OCI-LY3 (cell line): ENCODE measurements at regions not wholly inside any gene's neighbourhood (a gene's known extent, or its start where the extent isn't known, plus 50 kb on each side); places are given as distances from the start of the nearest gene placed in this dataset.

Source experiments
- H2AFZ ChIP-seq: fragments of 200-600, 300-600 bp; shearing (Covaris generic); 2 replicates; pipeline ENCODE4 v1.6.0; 2014; ENCODE audit warnings: antibody characterized with exemption, low read depth, low read length
- H3K27ac ChIP-seq: fragments of 200-600, 300-600 bp; sonication (generic); 2 replicates; pipeline ENCODE4 v1.5.1; 2014; ENCODE audit warnings: mild to moderate bottlenecking, low read length, moderate library complexity, mixed read lengths
- H3K27me3 ChIP-seq: fragments of 200-600, 300-600 bp; sonication (generic); 2 replicates; pipeline ENCODE4 v1.6.1; 2014; ENCODE audit warnings: low read depth, low read length, mixed read lengths
- H3K36me3 ChIP-seq: fragments of 200-600, 300-600 bp; sonication (generic); replicated peaks from 2 replicates; pipeline ENCODE3; 2014; ENCODE audit warnings: low read depth, low read length, mixed read lengths
- H3K4me1 ChIP-seq: fragments of 300-600, 200-600 bp; sonication (generic); 2 replicates; pipeline ENCODE4 v1.6.1; 2014; ENCODE audit warnings: low read length, mixed read lengths
- H3K4me2 ChIP-seq: fragments of 200-600, 300-600 bp; sonication (generic); 2 replicates; pipeline ENCODE4 v1.6.1; 2014; ENCODE audit warnings: low read length, mixed read lengths
- H3K4me3 ChIP-seq: fragments of 300-600, 200-600 bp; sonication (generic); 2 replicates; pipeline ENCODE4 v1.5.1; 2014; ENCODE audit warnings: antibody characterized with exemption, mild to moderate bottlenecking, low read length, moderate library complexity
- H3K79me2 ChIP-seq: fragments of 300-600, 200-600 bp; shearing (Covaris generic); 2 replicates; pipeline ENCODE4 v1.6.1; 2014; ENCODE audit warnings: mild to moderate bottlenecking, low read length, mixed read lengths
- H3K9ac ChIP-seq: fragments of 300-600, 200-600 bp; shearing (Covaris generic); 2 replicates; pipeline ENCODE4 v1.6.0; 2014; ENCODE audit warnings: mild to moderate bottlenecking, low read length, moderate library complexity
- H3K9me3 ChIP-seq: fragments of 200-600, 300-600 bp; shearing (Covaris generic); 2 replicates; pipeline ENCODE4 v1.6.1; 2014; ENCODE audit warnings: low read length, mixed read lengths; ENCODE audit not compliant: insufficient read depth
- H4K20me1 ChIP-seq: fragments of 200-600, 300-600 bp; sonication (generic); 2 replicates; pipeline ENCODE4 v1.6.1; 2016; ENCODE audit warnings: low read length, mixed read lengths; ENCODE audit not compliant: insufficient read depth
- EZH2phosphoT487 ChIP-seq: fragments of 200-600 bp; shearing (Covaris generic); IDR thresholded peaks from 2 replicates; pipeline ENCODE4 v1.6.1; 2018; ENCODE audit warnings: antibody characterized with exemption, mixed run types, low read depth
- TF ChIP-seq, protein P1 (sequence below): fragments of 200-600, 300-600 bp; sonication (generic); IDR thresholded peaks from 2 replicates; pipeline ENCODE4 v1.5.1; 2014; ENCODE audit warnings: antibody characterized with exemption, low read length, low read depth

DNA sequence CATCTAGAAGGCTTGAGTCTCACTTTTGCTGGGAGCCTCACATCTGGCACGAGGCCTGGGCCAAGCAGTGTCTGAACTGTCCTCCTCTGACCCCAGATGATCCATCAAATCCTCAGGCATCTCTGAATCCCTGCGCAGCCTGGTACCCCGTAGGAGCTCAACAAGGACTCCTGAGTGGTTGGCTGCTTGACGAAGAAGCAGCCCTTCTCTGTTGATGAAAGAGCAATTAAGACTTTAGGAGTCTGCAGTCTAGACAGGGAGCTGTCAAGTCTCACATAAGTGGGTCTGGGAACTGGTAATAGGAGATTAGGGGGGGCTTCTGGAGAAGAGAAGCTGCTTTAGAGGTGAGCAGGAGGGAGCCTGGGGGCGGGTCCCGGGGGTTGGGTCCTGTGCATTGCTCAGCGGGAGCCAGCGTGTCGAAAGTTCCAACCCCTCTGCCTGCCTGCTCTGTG is 326.0 kb downstream of the RPS24 start:
- Histone ChIP-seq H3K27me3 (0 out of 2 replicates have a peak, but pooled peaks cover 3% of the 10 kb centered on the region), H3K4me3 (no peak overlapping the region), H2AFZ (no peak overlapping the region), H3K9me3 (no peaks in the 10 kb centered on the region), H3K27ac (no peak overlapping the region), H3K36me3 (no peaks in the 10 kb centered on the region), H3K9ac (no peak overlapping the region), H3K79me2 (no peaks in the 10 kb centered on the region), H3K4me2 (no peak overlapping the region), H4K20me1 (no peaks in the 10 kb centered on the region), H3K4me1 (no peaks in the 10 kb centered on the region)
- TF ChIP-seq EZH2phosphoT487, result no peak

DNA sequence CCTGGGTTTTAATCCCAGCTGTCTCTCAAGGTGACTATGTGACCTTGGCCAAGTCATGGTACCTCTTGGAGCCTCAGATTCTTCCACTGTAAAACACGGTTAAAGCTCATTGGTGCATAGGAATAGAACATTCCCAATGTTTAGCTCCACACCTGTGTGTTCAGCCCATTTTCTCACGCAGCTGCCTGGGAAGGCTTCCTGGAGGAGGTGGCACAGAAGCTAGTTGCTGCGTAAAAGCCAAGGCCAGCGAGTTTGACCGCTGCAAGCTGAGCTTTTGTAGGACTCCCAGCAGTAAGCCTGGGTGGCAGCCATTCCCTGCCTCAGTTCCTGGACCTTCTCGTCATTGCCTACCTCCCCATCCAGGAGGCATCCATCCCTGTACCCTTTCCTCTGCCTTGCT is 326.6 kb downstream of the RPS24 start:
- H3K36me3 ChIP-seq, result no peaks in the 10 kb centered on the region
- no peak for TF ChIP-seq EZH2phosphoT487
- TF ChIP-seq, protein P1, sequence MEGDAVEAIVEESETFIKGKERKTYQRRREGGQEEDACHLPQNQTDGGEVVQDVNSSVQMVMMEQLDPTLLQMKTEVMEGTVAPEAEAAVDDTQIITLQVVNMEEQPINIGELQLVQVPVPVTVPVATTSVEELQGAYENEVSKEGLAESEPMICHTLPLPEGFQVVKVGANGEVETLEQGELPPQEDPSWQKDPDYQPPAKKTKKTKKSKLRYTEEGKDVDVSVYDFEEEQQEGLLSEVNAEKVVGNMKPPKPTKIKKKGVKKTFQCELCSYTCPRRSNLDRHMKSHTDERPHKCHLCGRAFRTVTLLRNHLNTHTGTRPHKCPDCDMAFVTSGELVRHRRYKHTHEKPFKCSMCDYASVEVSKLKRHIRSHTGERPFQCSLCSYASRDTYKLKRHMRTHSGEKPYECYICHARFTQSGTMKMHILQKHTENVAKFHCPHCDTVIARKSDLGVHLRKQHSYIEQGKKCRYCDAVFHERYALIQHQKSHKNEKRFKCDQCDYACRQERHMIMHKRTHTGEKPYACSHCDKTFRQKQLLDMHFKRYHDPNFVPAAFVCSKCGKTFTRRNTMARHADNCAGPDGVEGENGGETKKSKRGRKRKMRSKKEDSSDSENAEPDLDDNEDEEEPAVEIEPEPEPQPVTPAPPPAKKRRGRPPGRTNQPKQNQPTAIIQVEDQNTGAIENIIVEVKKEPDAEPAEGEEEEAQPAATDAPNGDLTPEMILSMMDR, result no peak
- no peak overlapping the region for H3K4me2 ChIP-seq
- H2AFZ ChIP-seq, result no peak overlapping the region
- no peak overlapping the region for H3K4me3 ChIP-seq
- H3K27ac ChIP-seq, result no peak overlapping the region
- no peaks in the 10 kb centered on the region for H3K9me3 ChIP-seq
- H3K27me3 ChIP-seq, result peaks cover 5% of the 10 kb centered on the region; the same call in 1 of the 2 replicates
- no peaks in the 10 kb centered on the region for H4K20me1 ChIP-seq
- H3K9ac ChIP-seq, result no peak overlapping the region
- no peaks in the 10 kb centered on the region for H3K79me2 ChIP-seq
- no peaks in the 10 kb centered on the region for H3K4me1 ChIP-seq

DNA sequence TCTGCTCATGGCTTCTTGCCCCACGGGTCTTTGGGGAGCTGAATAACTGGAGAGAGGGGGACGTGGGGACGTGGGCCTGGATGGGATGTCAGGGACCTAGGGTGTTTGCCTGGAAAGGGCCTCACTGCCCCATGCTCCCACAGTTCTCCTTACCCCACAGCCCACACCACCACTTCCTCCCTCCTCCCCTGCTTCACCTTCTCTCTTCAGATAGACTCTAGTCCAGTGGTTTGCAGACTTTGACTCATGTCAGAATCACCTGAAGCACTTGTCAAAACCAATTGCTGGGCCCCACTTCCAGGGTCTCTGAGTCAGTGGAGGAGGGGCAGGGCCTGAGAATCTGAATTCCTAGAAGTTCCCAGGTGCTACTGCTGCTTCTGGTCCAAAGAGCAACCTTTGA is 327.4 kb downstream of the RPS24 start:
- Histone ChIP-seq H3K36me3 (no peaks in the 10 kb centered on the region), H3K27ac (no peak overlapping the region), H3K9me3 (no peaks in the 10 kb centered on the region), H3K4me1 (no peaks in the 10 kb centered on the region), H3K9ac (no peak overlapping the region), H3K27me3 (peaks cover 8% of the 10 kb centered on the region; the same call in 1 of the 2 replicates), H3K4me2 (no peak overlapping the region), H4K20me1 (no peaks in the 10 kb centered on the region), H3K79me2 (no peaks in the 10 kb centered on the region), H2AFZ (no peak overlapping the region), H3K4me3 (no peak overlapping the region)
- no peak for TF ChIP-seq EZH2phosphoT487
- TF ChIP-seq, protein P1, result no peak

DNA sequence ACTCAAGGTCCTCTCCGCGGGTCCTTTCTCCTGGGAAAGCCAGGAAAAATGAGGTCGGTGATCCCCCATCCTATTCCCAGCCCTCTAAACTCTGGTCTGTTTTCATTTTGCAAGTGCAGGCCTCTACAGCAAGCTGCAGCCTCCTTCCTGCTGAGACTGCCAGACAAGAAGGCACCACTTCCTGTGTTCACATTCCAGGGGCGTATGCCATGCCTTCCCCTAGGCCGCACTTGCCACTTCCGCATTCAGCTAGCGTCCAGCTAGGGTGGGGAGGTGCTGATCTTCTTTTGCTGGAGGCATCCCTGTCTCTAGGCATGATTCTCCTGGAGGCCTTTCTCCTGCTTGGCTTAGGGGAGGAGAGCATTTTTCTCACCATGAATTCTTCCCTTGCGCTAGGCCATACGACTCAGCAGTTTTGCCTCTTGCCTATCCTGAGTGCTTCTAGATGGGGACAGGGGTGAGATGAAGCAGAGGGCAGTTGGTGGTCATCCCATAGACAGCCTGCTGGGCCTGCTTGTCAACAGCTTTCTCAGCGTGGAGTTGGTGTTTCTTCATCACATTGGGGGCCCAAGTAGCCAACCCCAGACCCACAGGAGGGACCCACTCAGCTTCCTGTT is 328.9 kb downstream of the RPS24 start:
- Histone ChIP-seq H3K27me3 (peaks cover 14% of the 10 kb centered on the region), H3K4me1 (no peaks in the 10 kb centered on the region), H3K4me2 (no peak overlapping the region)

More for the DNA sequence above, 328.9 kb downstream of the RPS24 start:
- Histone ChIP-seq H2AFZ (no peak overlapping the region), H3K79me2 (no peaks in the 10 kb centered on the region), H3K9ac (no peak overlapping the region), H4K20me1 (no peaks in the 10 kb centered on the region), H3K36me3 (no peaks in the 10 kb centered on the region), H3K9me3 (no peaks in the 10 kb centered on the region), H3K27ac (no peak overlapping the region), H3K4me3 (no peak overlapping the region)
- TF ChIP-seq, protein P1, result no peak
- no peak for TF ChIP-seq EZH2phosphoT487
